SK-N-SH (cell line): ENCODE measurements at regions not wholly inside any gene's neighbourhood (a gene's known extent, or its start where the extent isn't known, plus 50 kb on each side); places are given as distances from the start of the nearest gene placed in this dataset.

Experiments
- CTCF ChIA-PET: fragments of 300-600, 350-600 bp; formaldehyde crosslinking; extraction: SDS; loops from one replicate; lab custom pipeline; 2021; lab: Yijun Ruan, JAX
- POLR2A ChIA-PET: fragments of 350-600 bp; sonication (Branson Sonifier 250); formaldehyde crosslinking; extraction: SDS; loops from one replicate; lab custom pipeline; 2020; ENCODE audit warnings: antibody characterized with exemption, inconsistent platforms; lab: Yijun Ruan, JAX
- DNase-seq: peaks from one replicate; pipeline ENCODE4 v3.0.0; 2012
- H2AFZ ChIP-seq: fragments of 200-600 bp; sonication (generic); 2 replicates; pipeline ENCODE4 v1.8.1; 2016; ENCODE audit warnings: antibody characterized with exemption, mild to moderate bottlenecking, low read depth
- H3F3A ChIP-seq: fragments of 200-600 bp; sonication (generic); replicated peaks from 2 replicates; pipeline ENCODE3; 2016; ENCODE audit warnings: antibody characterized with exemption, mild to moderate bottlenecking; ENCODE audit not compliant: insufficient read depth
- H3K27ac ChIP-seq, 2 experiments: fragments of 200-500 bp in 1 of 2; fragments of 200-600 bp in 1 of 2; sonication (Bioruptor generic) in 1 of 2; sonication (generic), shearing (Covaris generic) in 1 of 2; 2 replicates each; pipeline versions ENCODE4 v1.5.1 to v1.6.1; 2014 to 2016; ENCODE audit warnings: low read depth in 2 of 2, inconsistent platforms in 1 of 2, low read length in 1 of 2, mild to moderate bottlenecking in 1 of 2, mixed read lengths in 1 of 2
- H3K27me3 ChIP-seq: fragments of 200-600 bp; sonication (generic), shearing (Covaris generic); 2 replicates; pipeline ENCODE4 v1.6.1; 2016; ENCODE audit warnings: mixed run types; ENCODE audit not compliant: insufficient read depth
- H3K36me3 ChIP-seq, 2 experiments: fragments of 200-500 bp in 1 of 2; fragments of 200-600 bp in 1 of 2; sonication (Bioruptor generic) in 1 of 2; sonication (generic) in 1 of 2; replicated peaks in 1 of 2; 2 replicates each; pipeline versions ENCODE3 to v1.5.1; 2014 to 2016; ENCODE audit warnings: low read length in 1 of 2, mild to moderate bottlenecking in 1 of 2; ENCODE audit not compliant: insufficient read depth in 2 of 2, control insufficient read depth in 1 of 2
- H3K4me1 ChIP-seq, 2 experiments: fragments of 200-500 bp in 1 of 2; fragments of 200-600 bp in 1 of 2; sonication (Bioruptor generic) in 1 of 2; sonication (generic), shearing (Covaris generic) in 1 of 2; 2 replicates each; pipeline versions ENCODE4 v1.5.1 to v1.6.1; 2014 to 2016; ENCODE audit warnings: low read depth in 1 of 2, low read length in 1 of 2, mixed run types in 1 of 2; ENCODE audit not compliant: insufficient read depth in 2 of 2, control insufficient read depth in 1 of 2
- H3K4me2 ChIP-seq: fragments of 200-600 bp; sonication (generic), shearing (Covaris generic); 2 replicates; pipeline ENCODE4 v1.6.1; 2017; ENCODE audit warnings: mixed run types
- H3K4me3 ChIP-seq, 2 experiments: fragments of 200-500 bp in 1 of 2; fragments of 200-600 bp in 1 of 2; sonication (Bioruptor generic) in 1 of 2; sonication (generic), shearing (Covaris generic) in 1 of 2; 2 replicates each; pipeline versions ENCODE4 v1.5.1 to v1.8.1; 2014 to 2016; ENCODE audit warnings: low read depth in 2 of 2, inconsistent platforms in 1 of 2, low read length in 1 of 2, mild to moderate bottlenecking in 1 of 2, mixed read lengths in 1 of 2, moderate library complexity in 1 of 2
- H3K79me2 ChIP-seq: fragments of 200-600 bp; sonication (generic); 2 replicates; pipeline ENCODE4 v1.8.1; 2017; ENCODE audit warnings: mild to moderate bottlenecking; ENCODE audit not compliant: insufficient read depth
- H3K9ac ChIP-seq: fragments of 200-600 bp; sonication (generic); 2 replicates; pipeline ENCODE4 v1.6.1; 2017; ENCODE audit warnings: mixed run types
- H3K9me2 ChIP-seq: fragments of 200-600 bp; sonication (generic); 2 replicates; pipeline ENCODE4 v1.6.1; 2017; ENCODE audit warnings: mixed run types
- H3K9me3 ChIP-seq: fragments of 200-600 bp; sonication (generic); 2 replicates; pipeline ENCODE4 v1.6.1; 2017; ENCODE audit warnings: mixed run types, mild to moderate bottlenecking, moderate library complexity
- H4K20me1 ChIP-seq: fragments of 200-600 bp; sonication (generic); 2 replicates; pipeline ENCODE4 v1.6.1; 2017; ENCODE audit warnings: mild to moderate bottlenecking, mixed run types; ENCODE audit not compliant: insufficient read depth
- CHD2 ChIP-seq: fragments of 150-350 bp; IDR thresholded peaks from 2 replicates; pipeline ENCODE4 v1.6.1; 2018; ENCODE audit warnings: low read length; ENCODE audit not compliant: partially characterized antibody
- FOSL2 ChIP-seq: IDR thresholded peaks from 2 replicates; pipeline ENCODE4 v1.4.0; 2012; ENCODE audit warnings: low read depth, mild to moderate bottlenecking, moderate library complexity, borderline replicate concordance
- FOXJ3 ChIP-seq: sonication (generic); formaldehyde crosslinking; IDR thresholded peaks from 2 replicates; pipeline ENCODE4 v1.5.1; 2020; ENCODE audit warnings: mild to moderate bottlenecking, missing genetic modification reagents
- GABPA ChIP-seq: IDR thresholded peaks from 2 replicates; pipeline ENCODE4 v1.4.0; 2012; ENCODE audit warnings: low read depth, mild to moderate bottlenecking
- POLR2AphosphoS5 ChIP-seq: IDR thresholded peaks from 2 replicates; pipeline ENCODE4 v1.6.1; 2012; ENCODE audit warnings: low read depth, low read length
- RCOR1 ChIP-seq: fragments of 150-350 bp; IDR thresholded peaks from 2 replicates; pipeline ENCODE4 v1.6.1; 2017; ENCODE audit warnings: antibody characterized with exemption, low read length
- RFX5 ChIP-seq: IDR thresholded peaks from 2 replicates; pipeline ENCODE4 v1.6.1; 2012; ENCODE audit warnings: mild to moderate bottlenecking, improper control_type of control experiment, low read length
- SIN3A ChIP-seq: IDR thresholded peaks from 2 replicates; pipeline ENCODE4 v1.6.1; 2012; ENCODE audit warnings: low read depth, mild to moderate bottlenecking, low read length, moderate library complexity, borderline replicate concordance
- TAF1 ChIP-seq: IDR thresholded peaks from 2 replicates; pipeline ENCODE4 v1.6.1; 2012; ENCODE audit warnings: low read depth, mild to moderate bottlenecking, low read length, moderate library complexity, borderline replicate concordance
- WGBS: methylation state at CpG from one replicate; pipeline ENCODE4 v1.1.6; 2017; ENCODE audit warnings: low lambda C conversion rate; 5-methylcytosine and 5-hydroxymethylcytosine counted together
- TF ChIP-seq, protein P1 (sequence below): IDR thresholded peaks from 2 replicates; pipeline ENCODE4 v1.4.0; 2012; ENCODE audit warnings: low read depth, borderline replicate concordance
- TF ChIP-seq, protein P2 (sequence below): fragments of 200-600 bp; sonication (generic); IDR thresholded peaks from 2 replicates; pipeline ENCODE4 v1.6.1; 2017; ENCODE audit warnings: antibody characterized with exemption, mild to moderate bottlenecking, moderate library complexity
- TF ChIP-seq, protein P3 (sequence below): fragments of 150-350 bp; IDR thresholded peaks from 2 replicates; pipeline ENCODE4 v1.6.1; 2017; ENCODE audit warnings: antibody characterized with exemption, low read length, low read depth, borderline replicate concordance
- TF ChIP-seq, protein P4 (sequence below): IDR thresholded peaks from 2 replicates; pipeline ENCODE4; 2012
- TF ChIP-seq, protein P5 (sequence below): IDR thresholded peaks from 2 replicates; pipeline ENCODE4 v1.4.0; 2012; ENCODE audit warnings: low read depth

DNA sequence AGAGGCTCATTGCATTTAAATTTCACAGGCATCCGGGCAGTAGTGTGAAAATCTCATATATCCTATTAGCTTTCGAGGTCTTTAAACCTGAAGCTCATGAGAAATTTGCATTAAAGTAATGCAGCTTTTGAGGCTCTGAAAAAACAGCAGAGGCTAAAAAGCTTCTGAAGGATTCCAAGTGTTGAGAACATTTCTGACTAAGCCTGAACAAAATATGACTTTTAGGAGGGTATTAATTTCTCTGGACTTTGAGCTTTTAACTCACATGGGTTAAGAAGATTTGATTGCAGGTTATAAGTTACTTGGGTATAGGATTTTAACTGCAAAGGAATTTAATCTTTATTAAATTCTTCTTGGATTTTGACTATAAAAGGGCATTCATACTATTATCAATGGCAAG lies 743.9 kb downstream of the TLE1 start:
- ChIA-PET POLR2A (no interaction called here), CTCF (no interaction called here)

DNA sequence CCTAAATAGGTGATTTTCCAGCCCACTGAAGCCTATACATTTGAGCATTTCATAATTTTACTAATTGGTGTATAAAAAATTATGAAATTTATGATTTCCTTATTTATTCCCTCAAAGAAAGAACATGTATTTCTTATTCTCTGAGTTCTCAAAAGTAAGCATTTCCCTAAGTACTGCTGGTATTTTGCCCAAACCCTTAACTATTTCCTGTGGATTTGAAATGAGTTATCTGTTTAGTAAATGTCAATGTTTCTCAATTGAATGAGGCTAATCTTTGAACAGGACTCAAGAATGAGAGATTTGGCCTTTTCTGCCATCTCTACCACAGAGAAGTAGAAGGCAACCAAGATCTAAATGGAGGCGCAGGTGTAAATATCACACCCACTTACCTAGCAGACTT lies 751.7 kb downstream of the TLE1 start:
- CTCF ChIA-PET, result no interaction called here
- no peak for DNase-seq
- POLR2A ChIA-PET, result no interaction called here
- WGBS, result 92% methylated on average over 1 of the region's 1 CpG
- Histone ChIP-seq H3K79me2 (no peaks in the 10 kb centered on the region), H3K27ac (no peak overlapping the region), H3K9me2 (no peaks in the 10 kb centered on the region), H3K4me2 (no peak overlapping the region), H3K9me3 (no peaks in the 10 kb centered on the region), H3K4me3 (no peak overlapping the region), H3K27me3 (no peaks in the 10 kb centered on the region), H3F3A (no peaks in the 10 kb centered on the region), H3K36me3 (no peaks in the 10 kb centered on the region), H3K9ac (no peak overlapping the region), H2AFZ (no peak overlapping the region), H4K20me1 (no peaks in the 10 kb centered on the region), H3K4me1 (no peaks in the 10 kb centered on the region)
- TF ChIP-seq TAF1 (no peak), RFX5 (no peak), POLR2AphosphoS5 (no peak), FOSL2 (no peak), CHD2 (no peak), GABPA (no peak), SIN3A (no peak), RCOR1 (no peak), FOXJ3 (CRISPR knock-in tag) (no peak)
- TF ChIP-seq, protein P1, sequence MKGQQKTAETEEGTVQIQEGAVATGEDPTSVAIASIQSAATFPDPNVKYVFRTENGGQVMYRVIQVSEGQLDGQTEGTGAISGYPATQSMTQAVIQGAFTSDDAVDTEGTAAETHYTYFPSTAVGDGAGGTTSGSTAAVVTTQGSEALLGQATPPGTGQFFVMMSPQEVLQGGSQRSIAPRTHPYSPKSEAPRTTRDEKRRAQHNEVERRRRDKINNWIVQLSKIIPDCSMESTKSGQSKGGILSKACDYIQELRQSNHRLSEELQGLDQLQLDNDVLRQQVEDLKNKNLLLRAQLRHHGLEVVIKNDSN, result no peak
- TF ChIP-seq, protein P2, sequence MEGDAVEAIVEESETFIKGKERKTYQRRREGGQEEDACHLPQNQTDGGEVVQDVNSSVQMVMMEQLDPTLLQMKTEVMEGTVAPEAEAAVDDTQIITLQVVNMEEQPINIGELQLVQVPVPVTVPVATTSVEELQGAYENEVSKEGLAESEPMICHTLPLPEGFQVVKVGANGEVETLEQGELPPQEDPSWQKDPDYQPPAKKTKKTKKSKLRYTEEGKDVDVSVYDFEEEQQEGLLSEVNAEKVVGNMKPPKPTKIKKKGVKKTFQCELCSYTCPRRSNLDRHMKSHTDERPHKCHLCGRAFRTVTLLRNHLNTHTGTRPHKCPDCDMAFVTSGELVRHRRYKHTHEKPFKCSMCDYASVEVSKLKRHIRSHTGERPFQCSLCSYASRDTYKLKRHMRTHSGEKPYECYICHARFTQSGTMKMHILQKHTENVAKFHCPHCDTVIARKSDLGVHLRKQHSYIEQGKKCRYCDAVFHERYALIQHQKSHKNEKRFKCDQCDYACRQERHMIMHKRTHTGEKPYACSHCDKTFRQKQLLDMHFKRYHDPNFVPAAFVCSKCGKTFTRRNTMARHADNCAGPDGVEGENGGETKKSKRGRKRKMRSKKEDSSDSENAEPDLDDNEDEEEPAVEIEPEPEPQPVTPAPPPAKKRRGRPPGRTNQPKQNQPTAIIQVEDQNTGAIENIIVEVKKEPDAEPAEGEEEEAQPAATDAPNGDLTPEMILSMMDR, result no peak
- TF ChIP-seq, protein P3, sequence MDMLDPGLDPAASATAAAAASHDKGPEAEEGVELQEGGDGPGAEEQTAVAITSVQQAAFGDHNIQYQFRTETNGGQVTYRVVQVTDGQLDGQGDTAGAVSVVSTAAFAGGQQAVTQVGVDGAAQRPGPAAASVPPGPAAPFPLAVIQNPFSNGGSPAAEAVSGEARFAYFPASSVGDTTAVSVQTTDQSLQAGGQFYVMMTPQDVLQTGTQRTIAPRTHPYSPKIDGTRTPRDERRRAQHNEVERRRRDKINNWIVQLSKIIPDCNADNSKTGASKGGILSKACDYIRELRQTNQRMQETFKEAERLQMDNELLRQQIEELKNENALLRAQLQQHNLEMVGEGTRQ, result no peak
- TF ChIP-seq, protein P4, sequence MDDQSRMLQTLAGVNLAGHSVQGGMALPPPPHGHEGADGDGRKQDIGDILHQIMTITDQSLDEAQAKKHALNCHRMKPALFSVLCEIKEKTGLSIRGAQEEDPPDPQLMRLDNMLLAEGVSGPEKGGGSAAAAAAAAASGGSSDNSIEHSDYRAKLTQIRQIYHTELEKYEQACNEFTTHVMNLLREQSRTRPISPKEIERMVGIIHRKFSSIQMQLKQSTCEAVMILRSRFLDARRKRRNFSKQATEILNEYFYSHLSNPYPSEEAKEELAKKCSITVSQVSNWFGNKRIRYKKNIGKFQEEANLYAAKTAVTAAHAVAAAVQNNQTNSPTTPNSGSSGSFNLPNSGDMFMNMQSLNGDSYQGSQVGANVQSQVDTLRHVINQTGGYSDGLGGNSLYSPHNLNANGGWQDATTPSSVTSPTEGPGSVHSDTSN, result no peak
- TF ChIP-seq, protein P5, sequence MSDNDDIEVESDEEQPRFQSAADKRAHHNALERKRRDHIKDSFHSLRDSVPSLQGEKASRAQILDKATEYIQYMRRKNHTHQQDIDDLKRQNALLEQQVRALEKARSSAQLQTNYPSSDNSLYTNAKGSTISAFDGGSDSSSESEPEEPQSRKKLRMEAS, result no peak

More for the DNA sequence above, 743.9 kb downstream of the TLE1 start:
- H3K9ac ChIP-seq, result no peak overlapping the region
- peaks cover 0 to 2% of the 10 kb centered on the region in 2 experiments; a peak in 1 of 4 replicates for H3K4me1 ChIP-seq
- no peak for DNase-seq
- no peaks in the 10 kb centered on the region for H3K79me2 ChIP-seq
- TF ChIP-seq FOSL2, result no peak
- TF ChIP-seq, protein P3, result no peak
- TF ChIP-seq, protein P2, result no peak
- TF ChIP-seq, all 33 proteins: peak for 0
- Histone ChIP-seq H3K4me3 (no peak overlapping the region), H3K9me2 (no peaks in the 10 kb centered on the region), H2AFZ (no peak overlapping the region), H4K20me1 (no peaks in the 10 kb centered on the region), H3K9me3 (no peaks in the 10 kb centered on the region), H3K4me2 (no peak overlapping the region), H3K27me3 (no peaks in the 10 kb centered on the region), H3F3A (no peaks in the 10 kb centered on the region), H3K36me3 (no peaks in the 10 kb centered on the region), H3K27ac (no peak overlapping the region)
- WGBS, result 57% methylated on average over 2 of the region's 2 CpGs
